PC-9 (cell line): ENCODE measurements at regions not wholly inside any gene's neighbourhood (a gene's known extent, or its start where the extent isn't known, plus 50 kb on each side); places are given as distances from the start of the nearest gene placed in this dataset.

Experiments
- CTCF ChIP-seq: fragments of 200-600 bp; sonication (generic); conservative IDR thresholded peaks from 2 replicates; pipeline ENCODE4 v1.6.1; 2017; ENCODE audit warnings: mixed run types, antibody characterized with exemption, mild to moderate bottlenecking, moderate library complexity
- EZH2 ChIP-seq: fragments of 200-600 bp; sonication (generic); IDR thresholded peaks from 2 replicates; pipeline ENCODE4 v1.8.0; 2017; ENCODE audit warnings: antibody characterized with exemption, low read depth

DNA sequence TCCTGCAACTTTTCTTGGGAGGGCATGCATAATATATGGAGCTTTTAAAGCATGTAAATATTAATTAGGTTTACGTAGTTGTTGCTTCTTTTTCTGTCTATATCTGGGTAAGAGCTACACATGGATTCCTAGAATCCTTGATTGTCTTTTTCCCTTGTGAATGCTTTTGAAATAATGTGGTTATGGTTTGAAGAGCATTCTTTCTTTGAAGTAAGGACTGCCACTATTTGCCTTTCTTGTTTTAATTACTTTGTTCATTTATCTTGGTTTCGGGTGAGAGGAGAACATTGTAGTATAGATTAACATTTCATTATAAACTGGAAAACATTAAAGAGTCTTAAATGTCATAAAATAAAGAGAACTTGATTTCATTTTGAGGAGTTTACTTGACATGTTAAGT, 674.0 kb downstream of the ZBBX start:
- TF ChIP-seq CTCF = no peak
- no peak for TF ChIP-seq EZH2
